Stimulated activated naive CD4-positive, alpha-beta T cell (primary cell): ENCODE measurements at regions not wholly inside any gene's neighbourhood (a gene's known extent, or its start where the extent isn't known, plus 50 kb on each side); places are given as distances from the start of the nearest gene placed in this dataset.
"Not testable (repeated sequence)": the region's sequence is repeated elsewhere in the genome, so short reads cannot be mapped to it uniquely, and the experiment has no call there.

Source experiments
- DNase-seq, 6 experiments: peaks; one replicate each; lab custom pipeline; 2025; lab: John Stamatoyannopoulos, UW

- not testable (repeated sequence) for DNase-seq
These were observed 127.1 kb downstream of the NXPE2 start for GRCh38 chr11:114805431-114805830.

- no peak for DNase-seq
These were observed 133.6 kb downstream of the NXPE2 start for GRCh38 chr11:114811971-114812370.

- no peak for DNase-seq
These were observed 134.4 kb downstream of the NXPE2 start for GRCh38 chr11:114812733-114813132.

- DNase-seq = no peak
These were observed 134.9 kb downstream of the NXPE2 start for GRCh38 chr11:114813189-114813718.

- DNase-seq = no peak
These were observed 136.8 kb downstream of the NXPE2 start for GRCh38 chr11:114815176-114815575.

GRCh38 chr11:114815761-114816160, 137.4 kb downstream of the NXPE2 start:
- DNase-seq = no peak

- DNase-seq = no peak
These were observed 138.5 kb downstream of the NXPE2 start for GRCh38 chr11:114816791-114817190.

GRCh38 chr11:114818382-114818781, 140.1 kb downstream of the NXPE2 start:
- DNase-seq = no peak

- no peak for DNase-seq
These were observed 140.7 kb downstream of the NXPE2 start for GRCh38 chr11:114819028-114819427.

- no peak for DNase-seq
These were observed 142.3 kb downstream of the NXPE2 start for GRCh38 chr11:114820621-114821020.

- DNase-seq = no peak
These were observed 143.5 kb downstream of the NXPE2 start for GRCh38 chr11:114821621-114822412.

- DNase-seq = no peak
These were observed 148.6 kb downstream of the NXPE2 start for GRCh38 chr11:114826910-114827442.

GRCh38 chr11:114827736-114828135, 149.4 kb downstream of the NXPE2 start:
- DNase-seq = no peak

- no peak for DNase-seq
These were observed 154.3 kb downstream of the NXPE2 start for GRCh38 chr11:114832532-114833125.

GRCh38 chr11:114836161-114836560, 157.8 kb downstream of the NXPE2 start:
- DNase-seq = no peak

GRCh38 chr11:114844896-114845295, 166.6 kb downstream of the NXPE2 start:
- no peak for DNase-seq

- DNase-seq = no peak
These were observed 167.6 kb downstream of the NXPE2 start for GRCh38 chr11:114845766-114846415.

- no peak for DNase-seq
These were observed 168.1 kb downstream of the NXPE2 start for GRCh38 chr11:114846416-114846791.

- DNase-seq = no peak
These were observed 169.1 kb downstream of the NXPE2 start for GRCh38 chr11:114847306-114847975.

GRCh38 chr11:114848027-114848426, 169.7 kb downstream of the NXPE2 start:
- DNase-seq = no peak

- no peak for DNase-seq
These were observed 179.0 kb downstream of the NXPE2 start for GRCh38 chr11:114857281-114857680.

- DNase-seq = no peak
These were observed 186.6 kb downstream of the NXPE2 start for GRCh38 chr11:114864896-114865295.
